ENCODE measurements at regions not wholly inside any gene's neighbourhood (a gene's known extent, or its start where the extent isn't known, plus 50 kb on each side); places are given as distances from the start of the nearest gene placed in this dataset.

DNA sequence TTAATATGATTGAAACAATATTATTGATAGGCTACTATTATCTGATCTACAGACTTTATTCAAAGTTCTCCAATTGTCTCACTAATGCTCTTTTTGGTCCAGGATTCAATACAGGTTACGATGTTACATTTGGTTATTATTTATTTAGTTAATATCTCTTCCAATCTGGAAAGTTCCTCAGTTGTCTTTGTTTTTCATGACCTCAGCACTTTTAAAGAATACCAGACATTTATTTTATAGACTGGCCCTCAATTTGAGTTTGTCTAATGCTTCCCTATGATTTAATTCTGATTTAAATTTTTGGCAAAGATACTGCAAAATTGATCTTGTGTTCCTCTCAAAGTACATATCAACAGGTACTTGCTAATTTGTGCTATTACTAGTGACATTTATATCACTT, 937.4 kb downstream of the KCNMA1 start:
- no peak for TF ChIP-seq POLR2AphosphoS5 (IDR thresholded peaks at IDR 0.05)
- no peak for TF ChIP-seq POLR2A (IDR thresholded peaks at IDR 0.05)
- TF ChIP-seq, protein P1, sequence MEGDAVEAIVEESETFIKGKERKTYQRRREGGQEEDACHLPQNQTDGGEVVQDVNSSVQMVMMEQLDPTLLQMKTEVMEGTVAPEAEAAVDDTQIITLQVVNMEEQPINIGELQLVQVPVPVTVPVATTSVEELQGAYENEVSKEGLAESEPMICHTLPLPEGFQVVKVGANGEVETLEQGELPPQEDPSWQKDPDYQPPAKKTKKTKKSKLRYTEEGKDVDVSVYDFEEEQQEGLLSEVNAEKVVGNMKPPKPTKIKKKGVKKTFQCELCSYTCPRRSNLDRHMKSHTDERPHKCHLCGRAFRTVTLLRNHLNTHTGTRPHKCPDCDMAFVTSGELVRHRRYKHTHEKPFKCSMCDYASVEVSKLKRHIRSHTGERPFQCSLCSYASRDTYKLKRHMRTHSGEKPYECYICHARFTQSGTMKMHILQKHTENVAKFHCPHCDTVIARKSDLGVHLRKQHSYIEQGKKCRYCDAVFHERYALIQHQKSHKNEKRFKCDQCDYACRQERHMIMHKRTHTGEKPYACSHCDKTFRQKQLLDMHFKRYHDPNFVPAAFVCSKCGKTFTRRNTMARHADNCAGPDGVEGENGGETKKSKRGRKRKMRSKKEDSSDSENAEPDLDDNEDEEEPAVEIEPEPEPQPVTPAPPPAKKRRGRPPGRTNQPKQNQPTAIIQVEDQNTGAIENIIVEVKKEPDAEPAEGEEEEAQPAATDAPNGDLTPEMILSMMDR (IDR thresholded peaks at IDR 0.05), result no peak
